UCSD-AML1 (cell line): ENCODE measurements at regions not wholly inside any gene's neighbourhood (a gene's known extent, or its start where the extent isn't known, plus 50 kb on each side); places are given as distances from the start of the nearest gene placed in this dataset.
"Not testable (repeated sequence)": the region's sequence is repeated elsewhere in the genome, so short reads cannot be mapped to it uniquely, and the experiment has no call there.

Experiments
- DNase-seq: peaks from one replicate; lab custom pipeline; 2025; ENCODE audit not compliant: unreplicated experiment; lab: John Stamatoyannopoulos, UW

DNA sequence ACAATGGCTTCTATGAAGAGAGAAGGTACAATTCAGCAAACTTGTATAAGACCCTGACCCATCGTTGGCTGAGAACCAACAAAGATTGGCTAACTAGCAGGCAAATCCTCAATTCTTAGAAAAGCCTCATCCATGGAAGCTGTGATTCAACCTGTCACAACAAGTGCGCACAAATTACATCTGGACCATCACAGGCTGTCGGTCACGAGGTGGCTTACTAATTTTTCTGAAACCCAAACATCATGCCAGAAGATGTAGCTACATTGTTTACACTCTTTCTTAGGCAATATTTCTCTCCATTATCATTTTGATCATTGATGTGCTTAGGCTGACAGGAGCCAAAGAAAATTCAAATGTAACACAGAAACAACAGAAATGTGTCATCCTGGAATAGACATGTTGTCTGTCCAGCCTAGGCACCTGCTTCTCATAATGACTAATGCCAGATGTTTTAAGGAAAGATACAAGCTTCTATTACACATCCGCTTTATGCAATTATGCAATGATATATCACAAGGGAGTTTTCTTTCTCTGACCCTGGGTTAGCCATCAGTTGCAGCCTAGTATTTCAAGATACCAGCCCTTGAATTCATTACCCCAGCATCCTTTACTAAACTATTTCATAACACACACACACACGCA, 92.9 kb upstream of the DIO2 start:
- no peak for DNase-seq

DNA sequence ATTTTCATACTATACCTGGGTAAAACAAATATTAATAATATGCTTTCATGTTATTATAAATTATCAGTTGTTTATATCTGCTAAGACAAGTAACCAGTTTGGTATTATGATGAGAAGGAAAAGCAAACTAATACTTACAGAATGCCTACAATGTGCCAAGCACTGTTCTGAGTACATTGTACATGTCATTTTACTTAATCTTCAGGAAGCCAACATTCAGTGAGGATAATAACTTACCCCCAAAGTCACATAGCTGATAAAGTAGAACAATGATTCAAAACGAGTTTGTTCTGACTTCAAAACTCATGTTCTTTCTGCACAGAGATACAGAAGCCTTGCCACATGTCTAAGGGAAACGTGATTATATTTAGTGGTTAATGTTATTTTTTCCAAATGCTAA, 89.0 kb upstream of the DIO2 start:
- DNase-seq: no peak

DNA sequence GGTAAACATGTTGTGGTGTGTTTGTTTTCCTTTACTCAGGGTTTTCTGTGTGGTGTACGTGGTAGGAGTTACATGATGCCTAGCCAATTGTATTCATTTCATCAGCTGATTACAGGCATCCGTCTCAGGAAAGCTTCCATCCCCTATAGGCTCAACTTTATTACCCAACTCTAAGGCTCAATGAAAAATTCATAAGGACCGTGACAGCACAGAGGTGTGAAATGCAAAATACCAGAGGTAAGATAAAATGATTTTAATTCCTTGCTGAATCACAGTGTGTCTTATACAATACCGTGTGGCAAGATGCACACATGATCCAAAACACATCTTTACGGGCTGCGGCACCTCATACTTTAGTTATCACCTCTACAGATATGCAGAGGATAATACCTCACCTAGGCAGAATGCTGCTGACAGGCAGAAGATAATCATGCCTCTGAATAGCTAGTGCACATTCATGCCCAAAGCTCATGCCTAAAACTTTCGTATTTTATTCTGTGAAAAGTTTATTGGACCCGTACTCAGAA, 87.2 kb upstream of the DIO2 start:
- DNase-seq: no peak

DNA sequence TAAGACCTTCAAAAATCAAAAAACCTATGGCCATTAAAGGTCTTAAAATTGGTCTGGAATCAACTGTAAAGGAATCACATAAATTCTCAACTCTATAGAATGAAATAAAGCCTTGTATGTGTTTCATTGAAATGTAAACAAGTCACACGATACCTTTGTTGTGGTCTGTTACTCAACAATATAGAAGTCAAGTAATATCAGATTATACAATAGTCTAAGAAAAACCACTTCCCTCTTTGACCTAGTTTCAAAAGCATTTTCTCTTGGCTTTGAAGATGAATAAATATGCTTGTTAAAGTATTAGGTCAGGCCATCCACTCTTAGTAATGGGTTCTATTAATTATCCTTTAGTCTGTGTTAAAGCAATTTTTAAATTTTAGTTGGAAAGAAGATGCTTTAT, 79.8 kb upstream of the DIO2 start:
- DNase-seq: no peak

DNA sequence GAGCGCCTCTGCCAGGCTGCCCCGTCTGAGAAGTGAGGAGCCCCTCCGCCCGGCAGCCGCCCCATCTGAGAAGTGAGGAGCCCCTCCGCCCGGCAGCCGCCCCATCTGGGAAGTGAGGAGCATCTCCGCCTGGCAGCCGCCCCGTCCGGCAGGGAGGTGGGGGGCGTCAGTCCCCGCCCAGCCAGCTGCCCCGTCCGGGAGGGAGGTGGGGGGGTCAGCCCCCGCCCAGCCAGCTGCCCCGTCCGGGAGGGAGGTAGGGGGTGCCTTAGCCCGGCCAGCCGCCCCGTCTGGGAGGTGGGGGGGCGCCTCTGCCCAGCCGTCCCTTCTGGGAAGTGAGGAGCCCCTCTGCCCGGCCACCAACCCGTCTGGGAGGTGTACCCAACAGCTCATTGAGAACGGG, 75.4 kb upstream of the DIO2 start:
- not testable (repeated sequence) for DNase-seq

DNA sequence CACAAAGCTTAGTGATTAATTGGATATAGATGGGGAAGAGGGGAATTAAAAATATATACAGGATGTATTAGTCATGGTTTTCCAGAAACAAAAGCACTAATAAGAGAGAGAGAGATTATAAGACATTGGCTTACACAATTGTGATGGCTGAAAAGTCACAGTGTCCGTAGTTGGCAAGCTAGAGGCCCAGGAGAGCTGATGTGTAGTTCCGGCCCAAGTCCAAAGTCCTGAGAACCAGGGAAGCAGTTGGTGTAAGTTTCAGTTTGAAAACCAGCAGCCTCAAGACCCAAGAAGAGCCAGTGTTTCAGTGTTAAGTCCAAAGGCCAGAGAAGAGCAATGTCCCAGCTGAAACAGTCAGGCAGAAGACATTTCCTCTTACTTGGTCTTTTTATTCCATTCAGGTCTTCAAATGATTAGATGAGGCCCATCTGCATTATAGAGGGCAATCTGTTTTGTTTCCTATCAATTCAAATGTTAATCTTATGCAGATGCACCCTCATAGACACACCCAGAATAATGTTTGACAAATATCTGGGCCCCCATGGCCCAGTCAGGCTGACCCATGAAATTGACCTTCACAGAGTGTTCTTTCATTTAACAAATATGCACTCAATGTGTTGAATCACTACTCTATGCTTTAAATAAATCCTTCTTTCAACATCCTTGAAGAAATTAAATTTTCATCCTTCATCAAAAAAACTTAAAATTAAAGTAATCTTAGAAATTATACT, 67.2 kb upstream of the DIO2 start:
- DNase-seq: no peak

DNA sequence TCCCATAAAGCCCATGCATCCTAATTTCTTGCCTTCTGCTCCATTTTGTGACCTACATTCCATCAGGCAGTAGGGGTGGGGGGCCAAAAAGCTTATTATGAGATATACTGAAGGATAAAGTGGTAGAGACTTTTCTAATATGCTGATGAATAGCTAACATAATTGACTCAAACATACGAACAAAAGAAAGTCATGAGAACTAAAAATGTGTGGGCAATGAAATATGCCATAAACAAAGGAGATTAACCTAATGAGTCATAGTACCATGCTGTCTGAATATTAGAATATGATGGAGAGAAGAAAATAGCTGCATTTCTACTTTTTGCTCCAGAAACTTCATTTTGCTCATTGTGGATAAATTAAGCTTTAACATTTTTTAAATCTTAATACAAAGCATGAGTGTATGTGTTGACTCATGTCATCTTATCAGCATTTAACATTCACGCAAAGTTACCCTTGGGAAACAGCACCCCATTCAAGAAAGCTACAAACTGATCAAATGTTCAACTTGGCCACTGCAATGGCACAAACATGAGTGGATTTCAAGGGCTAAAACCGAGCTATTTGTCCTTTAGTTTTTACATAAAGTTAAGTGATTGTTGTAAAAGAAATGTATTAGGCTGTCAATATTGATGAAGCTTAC, 64.0 kb upstream of the DIO2 start:
- no peak for DNase-seq

DNA sequence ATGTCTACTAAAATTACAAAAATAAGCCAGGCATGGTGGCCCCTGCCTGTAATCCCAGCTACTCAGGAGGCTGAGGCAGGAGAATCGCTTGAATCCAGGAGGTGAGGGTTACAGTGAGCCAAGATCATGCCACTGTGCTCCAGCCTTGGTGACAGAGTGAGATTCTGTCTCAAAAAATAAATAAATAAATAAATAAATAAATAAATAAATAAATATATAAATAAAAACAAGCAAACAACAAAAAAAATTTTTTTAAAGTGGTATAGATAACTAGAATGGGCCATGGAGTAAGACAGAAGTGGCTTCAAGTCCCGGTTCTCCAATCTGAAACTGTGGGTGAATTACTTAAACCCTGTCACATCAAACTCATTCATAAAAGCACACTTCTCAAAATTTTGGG, 63.0 kb upstream of the DIO2 start:
- not testable (repeated sequence) for DNase-seq

DNA sequence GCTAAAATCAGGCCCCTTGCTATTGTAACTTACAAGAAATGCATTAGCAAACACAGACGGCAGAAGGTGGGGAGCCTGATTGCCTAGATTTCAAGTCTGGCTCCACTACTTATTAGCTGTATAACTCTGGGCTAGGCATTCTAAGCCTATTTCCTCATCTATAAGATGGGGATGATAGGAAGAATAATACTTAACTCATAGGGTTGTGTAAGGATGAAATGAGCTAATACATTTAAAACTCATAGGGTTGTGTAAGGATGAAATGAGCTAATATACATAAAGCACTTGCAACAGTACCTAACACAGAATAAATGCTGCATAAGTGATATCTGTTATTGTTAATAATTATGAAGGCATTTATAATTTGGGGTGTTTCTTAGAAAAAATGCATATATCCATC, 60.1 kb upstream of the DIO2 start:
- no peak for DNase-seq

DNA sequence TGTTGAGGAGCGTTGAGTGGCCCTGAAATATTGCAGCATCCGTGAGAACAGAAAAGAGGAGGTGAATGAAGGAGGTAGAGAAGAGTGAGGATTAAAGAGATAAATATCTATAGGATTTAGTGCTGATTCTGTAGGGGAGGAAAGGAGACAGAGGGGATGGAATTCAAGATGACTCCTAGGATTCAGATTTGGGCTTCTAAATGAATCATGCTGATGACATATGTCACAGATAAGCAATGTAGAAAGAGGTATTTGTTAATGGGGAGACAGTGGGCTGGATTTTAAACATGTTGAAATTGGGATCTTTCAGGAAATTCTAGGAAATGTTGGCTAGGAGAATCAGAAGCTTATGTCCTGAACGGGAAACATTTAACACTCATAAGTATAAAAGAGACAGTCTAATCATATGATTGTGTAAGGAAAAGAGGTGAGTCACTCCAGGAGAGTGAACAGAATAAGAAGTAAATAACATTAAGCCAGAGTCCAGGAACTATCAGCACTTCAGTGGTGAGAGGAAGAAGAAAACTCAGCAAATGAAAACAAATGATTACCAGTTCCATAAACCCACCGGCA, 58.1 kb upstream of the DIO2 start:
- DNase-seq: no peak

DNA sequence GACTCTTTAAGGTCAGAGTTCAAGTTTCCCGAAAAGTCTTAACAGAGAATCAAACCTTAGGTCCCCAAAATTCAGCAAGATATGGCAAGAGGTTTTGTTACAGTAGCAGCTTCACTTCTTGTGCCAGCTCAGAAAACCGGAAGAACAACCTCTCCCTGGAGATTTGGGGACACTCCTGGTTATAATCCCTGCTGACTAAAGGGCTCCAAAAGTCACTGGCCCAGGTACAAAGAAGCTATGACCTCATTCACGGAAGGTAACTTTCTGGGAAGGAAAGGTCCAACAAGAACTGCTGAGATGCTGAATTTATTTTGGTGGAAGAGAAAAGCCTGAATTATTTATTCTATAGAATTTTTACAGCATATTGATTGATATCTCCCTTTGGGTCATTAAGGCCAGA, 55.6 kb upstream of the DIO2 start:
- DNase-seq: no peak

DNA sequence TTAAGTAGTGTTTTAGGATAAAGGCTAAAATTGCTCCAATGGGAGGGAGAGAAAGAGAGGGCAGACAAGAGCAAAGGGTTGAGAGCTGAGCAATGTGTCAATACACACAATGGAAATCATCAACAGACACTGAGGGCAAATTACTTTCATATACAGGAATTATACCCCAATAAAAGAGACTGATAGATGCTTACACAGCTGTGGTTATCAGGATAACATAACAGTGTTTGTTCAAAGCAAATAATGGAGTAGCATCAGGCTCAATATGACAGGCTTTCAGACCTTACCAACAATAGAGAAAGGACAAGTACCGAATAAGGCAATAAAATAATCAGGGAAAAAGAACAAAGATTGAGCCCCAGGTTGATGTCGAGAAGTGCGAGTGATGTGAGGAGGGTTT, 53.4 kb upstream of the DIO2 start:
- no peak for DNase-seq
